ENCODE measurements at regions not wholly inside any gene's neighbourhood (a gene's known extent, or its start where the extent isn't known, plus 50 kb on each side); places are given as distances from the start of the nearest gene placed in this dataset.

GRCh38 chr22:34526681-34527080 lies 539.3 kb upstream of the ISX start:
- TF ChIP-seq POLR2A (IDR thresholded peaks at IDR 0.05; ENCODE audit: low read length) (no peak), GATA1 (IDR thresholded peaks at IDR 0.05; ENCODE audit: low read depth, low read length) (no peak)

All from erythroblast (primary cell).